ENCODE measurements at regions not wholly inside any gene's neighbourhood (a gene's known extent, or its start where the extent isn't known, plus 50 kb on each side); places are given as distances from the start of the nearest gene placed in this dataset.
"Not testable (repeated sequence)": the region's sequence is repeated elsewhere in the genome, so short reads cannot be mapped to it uniquely, and the experiment has no call there.

- TF ChIP-seq POLR2A (IDR thresholded peaks at IDR 0.05; ENCODE audit: low read depth, low read length), result no peak
- no peak for DNase-seq (ENCODE audit: insufficient read length, low spot score)
- FAIRE-seq, result no peak
Observed at GRCh38 chr6:6997263-6998193, 110.2 kb upstream of the RREB1 start.

DNA sequence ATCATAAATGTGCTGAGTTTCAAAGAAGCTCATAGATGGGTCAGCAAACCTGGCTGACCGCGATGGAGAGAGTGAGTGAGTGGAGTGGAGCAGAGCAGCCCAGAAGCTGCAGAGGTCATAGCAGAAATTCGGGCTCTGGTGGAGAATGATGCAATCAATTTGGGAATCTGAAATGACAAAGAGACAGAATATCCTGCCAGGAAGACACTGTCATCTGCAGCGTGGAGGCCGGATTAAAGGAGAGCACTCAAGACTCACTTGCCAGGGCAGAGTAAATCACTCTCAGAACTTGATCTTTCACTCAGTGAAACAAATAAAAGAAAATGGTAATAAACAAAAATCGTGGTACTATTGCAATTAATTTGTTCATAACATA lies 109.6 kb upstream of the RREB1 start:
- TF ChIP-seq POLR2A (IDR thresholded peaks at IDR 0.05; ENCODE audit: low read depth, low read length), result no peak
- DNase-seq (ENCODE audit: insufficient read length, low spot score) (no peak), FAIRE-seq (no peak)

- DNase-seq (ENCODE audit: insufficient read length, low spot score) (no peak), FAIRE-seq (no peak)
- TF ChIP-seq POLR2A (IDR thresholded peaks at IDR 0.05; ENCODE audit: low read depth, low read length), result no peak
Observed at GRCh38 chr6:7000825-7001777, 106.7 kb upstream of the RREB1 start.

- DNase-seq (ENCODE audit: insufficient read length, low spot score) (no peak), FAIRE-seq (no peak)
- no peak for TF ChIP-seq POLR2A (IDR thresholded peaks at IDR 0.05; ENCODE audit: low read depth, low read length)
Observed at GRCh38 chr6:7003041-7003440, 104.7 kb upstream of the RREB1 start.

DNA sequence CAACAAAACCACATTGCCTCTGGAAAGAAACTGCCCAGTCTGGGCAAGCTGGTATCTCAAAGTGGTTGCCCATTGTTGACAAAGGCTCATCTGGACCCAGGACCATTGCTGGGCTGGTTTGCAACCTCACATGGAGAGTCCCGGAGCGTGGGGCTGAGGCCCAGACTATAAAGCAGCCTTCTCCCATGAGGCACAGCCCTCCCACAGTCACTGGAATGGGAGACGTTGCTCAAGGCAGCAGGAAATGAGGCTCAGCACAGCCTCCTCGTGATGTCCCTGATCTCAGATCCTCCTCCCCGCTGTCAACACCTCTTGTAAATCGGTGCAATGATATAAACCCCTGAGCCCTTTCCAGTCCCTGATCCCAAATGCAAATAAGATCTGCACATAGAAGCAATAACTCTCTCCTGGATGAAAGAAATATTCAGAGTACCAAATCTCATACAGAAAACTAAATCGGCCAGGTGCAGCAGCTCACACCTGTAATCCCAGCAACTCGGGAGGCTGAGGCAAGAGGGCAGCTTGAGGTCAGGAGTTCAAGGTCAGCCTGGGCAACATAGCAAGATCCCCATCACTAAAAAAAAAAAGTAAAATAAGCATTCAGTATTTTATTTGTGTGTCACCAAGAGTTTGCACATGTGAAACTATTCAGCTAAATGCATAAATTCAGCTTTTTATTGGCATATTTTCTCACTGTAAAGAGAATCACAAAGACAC lies 103.0 kb upstream of the RREB1 start:
- DNase-seq (ENCODE audit: insufficient read length, low spot score) (no peak), FAIRE-seq (no peak)
- no peak for TF ChIP-seq POLR2A (IDR thresholded peaks at IDR 0.05; ENCODE audit: low read depth, low read length)

DNA sequence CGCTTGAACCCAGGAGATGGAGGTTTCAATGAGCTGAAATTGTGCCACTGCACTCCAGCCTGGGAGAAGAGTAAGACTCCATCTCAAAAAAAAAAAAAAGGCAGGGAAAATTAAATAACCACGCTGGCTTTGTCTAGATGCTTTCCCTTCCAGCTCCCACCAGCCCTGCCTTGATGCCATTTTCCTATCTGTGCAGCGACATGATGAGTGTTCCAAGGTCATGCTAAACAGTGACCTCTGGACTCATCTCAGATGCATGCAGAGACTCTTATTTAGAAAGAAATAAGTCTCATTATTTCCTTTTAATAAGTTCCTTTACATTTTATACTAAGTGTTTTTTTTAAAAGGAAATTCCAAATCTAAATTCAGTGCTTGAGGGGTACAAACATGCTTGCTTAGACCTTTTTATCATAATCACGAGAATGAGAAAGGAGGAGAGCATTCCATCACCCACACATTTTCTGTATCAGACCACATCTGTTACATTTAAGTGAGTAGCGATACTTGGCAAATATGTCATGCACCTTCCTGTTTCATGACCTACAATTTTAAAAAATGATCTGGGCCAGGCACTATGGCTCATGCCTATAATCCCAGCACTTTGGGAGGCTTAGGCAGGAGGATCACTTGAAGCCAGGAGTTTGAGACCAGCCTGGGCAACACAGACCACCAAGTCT lies 101.1 kb upstream of the RREB1 start:
- TF ChIP-seq POLR2A (IDR thresholded peaks at IDR 0.05; ENCODE audit: low read depth, low read length), result no peak
- FAIRE-seq (no peak), DNase-seq (ENCODE audit: insufficient read length, low spot score) (no peak)

GRCh38 chr6:7008451-7008988 lies 99.2 kb upstream of the RREB1 start:
- DNase-seq (ENCODE audit: insufficient read length, low spot score), result no peak
- no peak for FAIRE-seq
- no peak for TF ChIP-seq POLR2A (IDR thresholded peaks at IDR 0.05; ENCODE audit: low read depth, low read length)

DNA sequence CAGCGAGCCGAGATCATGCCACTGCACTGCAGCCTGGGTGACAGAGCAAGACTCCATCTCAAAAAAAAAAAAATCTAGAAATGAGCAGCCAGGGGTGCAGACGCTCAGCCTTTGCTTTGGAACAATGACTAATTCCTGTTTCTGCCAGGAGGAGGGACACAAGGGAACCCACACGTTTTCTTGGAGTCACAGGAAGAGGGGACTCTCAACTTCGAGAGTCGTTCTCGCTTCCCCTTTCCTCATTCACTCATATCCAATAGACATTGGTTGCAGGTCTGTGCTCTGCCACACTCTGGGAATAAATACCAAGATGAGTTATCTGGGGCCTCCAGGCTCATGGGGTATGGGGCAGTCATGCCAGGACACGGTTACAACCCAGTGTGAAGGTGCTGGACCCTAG lies 91.5 kb upstream of the RREB1 start:
- DNase-seq (ENCODE audit: insufficient read length, low spot score) (no peak), FAIRE-seq (no peak)
- no peak for TF ChIP-seq POLR2A (IDR thresholded peaks at IDR 0.05; ENCODE audit: low read depth, low read length)

GRCh38 chr6:7021301-7021700 lies 86.5 kb upstream of the RREB1 start:
- TF ChIP-seq POLR2A (IDR thresholded peaks at IDR 0.05; ENCODE audit: low read depth, low read length), result no peak
- no peak for FAIRE-seq
- no peak for DNase-seq (ENCODE audit: insufficient read length, low spot score)

DNA sequence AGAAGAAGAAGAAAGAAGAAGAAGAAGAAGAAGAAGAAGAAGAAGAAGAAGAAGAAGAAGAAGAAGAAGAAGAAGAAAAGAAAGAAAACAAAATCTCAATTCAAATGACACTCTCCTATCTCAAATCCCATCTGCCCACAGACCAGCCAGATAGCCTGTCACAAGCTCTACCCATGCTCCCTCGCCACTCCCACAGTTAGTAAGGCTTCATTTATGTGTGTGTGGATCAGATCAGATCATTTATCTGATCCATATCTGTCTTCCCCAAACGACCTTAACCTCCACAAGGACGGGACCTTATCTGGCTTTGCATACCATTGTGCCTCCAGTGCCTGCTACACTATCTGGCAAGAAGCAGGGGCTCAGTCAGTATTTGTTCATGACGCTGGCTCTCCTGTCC lies 81.9 kb upstream of the RREB1 start:
- DNase-seq (ENCODE audit: insufficient read length, low spot score) (no peak), FAIRE-seq (no peak)
- TF ChIP-seq POLR2A (IDR thresholded peaks at IDR 0.05; ENCODE audit: low read depth, low read length), result no peak

- FAIRE-seq; DNase-seq (ENCODE audit: insufficient read length, low spot score): not testable (repeated sequence)
Observed at GRCh38 chr6:7028963-7029362, 78.8 kb upstream of the RREB1 start.

GRCh38 chr6:7030968-7031367 lies 76.8 kb upstream of the RREB1 start:
- DNase-seq (ENCODE audit: insufficient read length, low spot score); FAIRE-seq: not testable (repeated sequence)

DNA sequence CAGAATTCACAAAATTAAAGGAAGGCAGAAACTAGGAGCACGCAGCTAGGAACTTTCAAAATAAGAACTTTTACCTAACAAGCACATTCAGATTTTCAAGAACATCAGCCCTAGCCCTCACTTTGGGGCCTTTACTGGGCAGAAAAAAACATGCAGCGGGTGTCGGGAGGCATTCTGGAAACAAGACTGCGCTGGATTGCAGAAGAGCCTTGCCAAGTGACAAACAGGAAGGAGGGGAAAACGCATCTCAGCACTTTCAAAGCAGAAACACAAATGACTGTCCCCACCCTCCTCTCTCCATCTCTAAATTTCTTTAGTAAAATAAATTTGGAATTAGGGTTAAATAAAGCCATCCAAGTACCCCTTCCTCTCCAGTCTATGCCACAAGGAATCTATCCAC lies 74.6 kb upstream of the RREB1 start:
- FAIRE-seq, result no peak
- TF ChIP-seq POLR2A (IDR thresholded peaks at IDR 0.05; ENCODE audit: low read depth, low read length), result no peak

More for the DNA sequence above, 74.6 kb upstream of the RREB1 start:
- no peak for DNase-seq (ENCODE audit: insufficient read length, low spot score)
